Chondrocyte (in vitro differentiated cells): ENCODE measurements at regions not wholly inside any gene's neighbourhood (a gene's known extent, or its start where the extent isn't known, plus 50 kb on each side); places are given as distances from the start of the nearest gene placed in this dataset.
"Not testable (repeated sequence)": the region's sequence is repeated elsewhere in the genome, so short reads cannot be mapped to it uniquely, and the experiment has no call there.

Experiments used
- DNase-seq: peaks from one replicate; pipeline ENCODE4 v3.0.0; 2021; ENCODE audit warnings: mixed read lengths, low spot score
- H3K27ac Mint-ChIP-seq: one replicate; pipeline ENCODE4 v1.8.0; 2021; ENCODE audit warnings: mild to moderate bottlenecking, moderate library complexity, mixed read lengths; ENCODE audit not compliant: unreplicated experiment
- H3K27me3 Mint-ChIP-seq: 2 replicates; pipeline ENCODE4 v1.8.0; 2021; ENCODE audit warnings: low read depth, mixed read lengths
- H3K36me3 Mint-ChIP-seq: 2 replicates; pipeline ENCODE4 v1.8.0; 2021; ENCODE audit warnings: low read depth, mixed read lengths
- H3K4me1 Mint-ChIP-seq: 2 replicates; pipeline ENCODE4 v1.8.0; 2021; ENCODE audit warnings: low read depth, mild to moderate bottlenecking, mixed read lengths
- H3K4me3 Mint-ChIP-seq: one replicate; pipeline ENCODE4 v1.8.0; 2021; ENCODE audit warnings: mild to moderate bottlenecking, moderate library complexity, mixed read lengths; ENCODE audit not compliant: unreplicated experiment
- H3K9me3 Mint-ChIP-seq: 2 replicates; pipeline ENCODE4 v1.8.0; 2021; ENCODE audit warnings: low read depth, mixed read lengths
- CTCF ChIP-seq: fragments of 200-600 bp; sonication (generic); IDR thresholded peaks from 2 replicates; pipeline ENCODE4 v1.5.0; 2021; ENCODE audit warnings: antibody characterized with exemption, mild to moderate bottlenecking, moderate library complexity

- H3K4me1 Mint-ChIP-seq, result peaks cover 29% of the 10 kb centered on the region
These were observed 84.8 kb upstream of the ZFP42 start for GRCh38 chr4:187910741-187911140.

DNA sequence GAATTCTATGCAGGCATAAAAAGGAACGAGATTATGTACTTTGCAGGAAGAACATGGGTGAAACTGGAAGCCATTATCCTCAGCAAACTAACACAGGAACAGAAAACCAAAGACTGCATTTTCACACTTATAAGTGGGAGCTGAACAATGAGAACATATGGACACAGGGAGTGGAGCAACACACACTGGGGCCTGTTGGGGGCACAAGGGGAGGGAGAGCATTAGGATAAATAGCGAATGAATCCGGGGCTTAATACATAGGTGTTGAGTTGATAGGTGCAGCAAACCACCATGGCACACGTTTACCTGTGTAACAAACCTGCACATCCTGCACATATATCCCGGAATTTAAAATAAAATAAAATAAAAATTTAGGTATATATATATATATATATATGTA, 80.2 kb upstream of the ZFP42 start:
- H3K27me3 Mint-ChIP-seq, H3K9me3 Mint-ChIP-seq, H3K36me3 Mint-ChIP-seq, H3K4me1 Mint-ChIP-seq, H3K27ac Mint-ChIP-seq, H3K4me3 Mint-ChIP-seq, DNase-seq: not testable (repeated sequence)

More at GRCh38 chr4:187910741-187911140, 84.8 kb upstream of the ZFP42 start:
- H3K36me3 Mint-ChIP-seq, result peaks cover 3% of the 10 kb centered on the region
- H3K9me3 Mint-ChIP-seq, result peaks cover 4% of the 10 kb centered on the region
- DNase-seq, result no peak
- no peaks in the 10 kb centered on the region for H3K27me3 Mint-ChIP-seq
- H3K4me3 Mint-ChIP-seq, result no peak overlapping the region
- H3K27ac Mint-ChIP-seq, result no peak overlapping the region
- no peak for TF ChIP-seq CTCF

DNA sequence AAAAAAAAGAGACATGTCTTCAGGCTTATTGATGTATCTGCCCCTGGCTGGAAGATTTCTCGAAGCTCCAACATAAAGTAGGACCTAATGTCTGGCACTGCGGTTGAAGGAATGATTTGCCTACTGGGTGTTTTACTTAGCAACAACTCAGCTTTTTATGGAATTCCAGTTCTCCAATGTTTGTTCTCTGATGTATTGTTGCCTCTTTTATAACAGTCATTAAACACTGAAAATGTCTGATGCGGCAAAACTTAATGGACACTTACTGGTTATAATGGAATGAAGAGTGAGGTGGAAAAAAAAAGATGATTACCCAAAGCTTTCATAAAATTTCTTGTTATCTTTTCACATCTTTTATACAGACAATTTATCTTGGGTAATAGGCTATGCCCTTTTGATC, 75.6 kb upstream of the ZFP42 start:
- H3K4me3 Mint-ChIP-seq, result no peak overlapping the region
- no peak for TF ChIP-seq CTCF
- peaks cover 36% of the 10 kb centered on the region for H3K4me1 Mint-ChIP-seq
- no peak overlapping the region for H3K27ac Mint-ChIP-seq
- no peaks in the 10 kb centered on the region for H3K36me3 Mint-ChIP-seq
- DNase-seq, result no peak
- no peaks in the 10 kb centered on the region for H3K27me3 Mint-ChIP-seq
- peaks cover 11% of the 10 kb centered on the region for H3K9me3 Mint-ChIP-seq

GRCh38 chr4:187921946-187922623, 73.5 kb upstream of the ZFP42 start:
- H3K36me3 Mint-ChIP-seq, result no peaks in the 10 kb centered on the region
- no peaks in the 10 kb centered on the region for H3K27me3 Mint-ChIP-seq
- H3K9me3 Mint-ChIP-seq, result peaks cover 11% of the 10 kb centered on the region
- H3K4me1 Mint-ChIP-seq, result peaks cover 36% of the 10 kb centered on the region
- no peak for TF ChIP-seq CTCF
- H3K27ac Mint-ChIP-seq, result peak overlapping the region; percentile 91
- H3K4me3 Mint-ChIP-seq, result peak overlapping the region; percentile 1
- no peak for DNase-seq

- Mint-ChIP-seq H3K27me3 (no peaks in the 10 kb centered on the region), H3K36me3 (no peaks in the 10 kb centered on the region)
These were observed 66.5 kb upstream of the ZFP42 start for GRCh38 chr4:187929024-187929423.

More at GRCh38 chr4:187929024-187929423, 66.5 kb upstream of the ZFP42 start:
- Mint-ChIP-seq H3K9me3 (peaks cover 5% of the 10 kb centered on the region), H3K4me1 (peaks cover 6% of the 10 kb centered on the region), H3K4me3 (no peak overlapping the region), H3K27ac (no peak overlapping the region)
- no peak for DNase-seq
- peak; percentile 55 for TF ChIP-seq CTCF
